ENCODE measurements at regions not wholly inside any gene's neighbourhood (a gene's known extent, or its start where the extent isn't known, plus 50 kb on each side); places are given as distances from the start of the nearest gene placed in this dataset.

- no peak overlapping the region for H2AFZ ChIP-seq (replicated peaks; ENCODE audit: low read length, poor library complexity)
- H3K14ac ChIP-seq (replicated peaks; ENCODE audit: low read depth, low read length), result no peak overlapping the region
- in situ Hi-C loops (cut with MboI; ENCODE audit: low sequenced_read_pairs), result no loop called here
- no peaks in the 10 kb centered on the region for H3K27me3 ChIP-seq (ENCODE audit: control insufficient read depth, insufficient read depth, low read length)
- no peak overlapping the region for H3K23ac ChIP-seq (ENCODE audit: low read depth, low read length)
- H4K8ac ChIP-seq (ENCODE audit: low read depth in 2 of 2, low read length in 2 of 2), result no peak overlapping the region
- H2AK5ac ChIP-seq (ENCODE audit: low read depth, low read length), result no peak overlapping the region
- no peak overlapping the region for H2BK20ac ChIP-seq (ENCODE audit: low read depth, low read length)
- H3K56ac ChIP-seq (ENCODE audit: extremely low read depth, insufficient read depth, low read length), result no peak overlapping the region
- no peak overlapping the region for H4K91ac ChIP-seq (ENCODE audit: insufficient read depth, low read depth, low read length)
- H3K9me3 ChIP-seq (ENCODE audit: control insufficient read depth, insufficient read depth, low read length), result no peaks in the 10 kb centered on the region
- no peaks in the 10 kb centered on the region for H4K20me1 ChIP-seq (ENCODE audit: insufficient read depth, low read length)
- intact Hi-C loops (cut with micrococcal nuclease), result no loop called here
- no CpG with 5 or more reads among the region's 2 CpGs for WGBS, 2 experiments (ENCODE audit: extremely low coverage in 2 of 2, insufficient read length in 1 of 2)
- H3K18ac ChIP-seq (ENCODE audit: low read depth, low read length), result no peak overlapping the region
- no peak overlapping the region for H3K4me2 ChIP-seq (ENCODE audit: low read depth, low read length)
- H2AK9ac ChIP-seq (replicated peaks; ENCODE audit: low read depth, low read length, poor library complexity), result no peak overlapping the region
- no peak overlapping the region for H3K4me3 ChIP-seq (ENCODE audit: insufficient read depth, low read depth, low read length)
- no TSS peak for BruUV-seq (replicated peaks)
- POLR2A ChIA-PET (ENCODE audit: unreplicated experiment), result no interaction called here
- H3K9ac ChIP-seq (ENCODE audit: low read depth, low read length), result no peak overlapping the region
- no peaks in the 10 kb centered on the region for H3K79me1 ChIP-seq (ENCODE audit: low read depth in 1 of 2, low read length in 2 of 2)
- DNase-seq, result no peak
- H3K9me1 ChIP-seq (ENCODE audit: insufficient read depth, low read length), result no peaks in the 10 kb centered on the region
- TF ChIP-seq ELK1 (IDR thresholded peaks at IDR 0.05; ENCODE audit: borderline replicate concordance, low read depth, low read length) (no peak), NFE2L2 (IDR thresholded peaks at IDR 0.05; ENCODE audit: low read depth, low read length) (no peak), RFX5 (IDR thresholded peaks at IDR 0.05; ENCODE audit: low read depth, low read length) (no peak), MAZ (IDR thresholded peaks at IDR 0.05; ENCODE audit: borderline replicate concordance, low read depth, low read length) (no peak), MXI1 (IDR thresholded peaks at IDR 0.05; ENCODE audit: borderline replicate concordance, low read depth, low read length) (no peak), FOS (IDR thresholded peaks at IDR 0.05; ENCODE audit: low read depth, low read length) (no peak), RAD21 (IDR thresholded peaks at IDR 0.05; ENCODE audit: low read length) (no peak), CEBPB (IDR thresholded peaks at IDR 0.05; ENCODE audit: low read depth, low read length) (no peak), USF2 (IDR thresholded peaks at IDR 0.05; ENCODE audit: low read depth, low read length) (no peak), CHD1 (IDR thresholded peaks at IDR 0.05; ENCODE audit: low read depth, low read length) (no peak), POLR2A (IDR thresholded peaks at IDR 0.05; ENCODE audit: low read depth, low read length) (no peak), SMC3 (IDR thresholded peaks at IDR 0.05; ENCODE audit: low read depth, low read length) (no peak), BHLHE40 (IDR thresholded peaks at IDR 0.05; ENCODE audit: low read depth, low read length) (no peak), CTCF (conservative IDR thresholded peaks at IDR 0.05; ENCODE audit: low read depth, low read length) (no peak), MAFK (IDR thresholded peaks at IDR 0.05; ENCODE audit: low read depth, low read length) (no peak), RCOR1 (IDR thresholded peaks at IDR 0.05; ENCODE audit: insufficient replicate concordance, low read length) (no peak)
- ATAC-seq (ENCODE audit: low read depth), result no peak
- no peak overlapping the region for H2BK5ac ChIP-seq (ENCODE audit: low read depth, low read length, poor library complexity, severe bottlenecking)
- no peaks in the 10 kb centered on the region for H3K36me3 ChIP-seq (ENCODE audit: control insufficient read depth, insufficient read depth, low read length)
- no peaks in the 10 kb centered on the region for H3K4me1 ChIP-seq (ENCODE audit: control insufficient read depth, insufficient read depth, low read length)
- H4K5ac ChIP-seq (ENCODE audit: low read depth, low read length), result no peak overlapping the region
- no peak overlapping the region for H3K4ac ChIP-seq (ENCODE audit: low read depth, low read length)
- CTCF ChIA-PET, result no interaction called here
- H2BK120ac ChIP-seq (ENCODE audit: low read depth, low read length), result no peak overlapping the region
- no peak overlapping the region for H3K27ac ChIP-seq (ENCODE audit: insufficient read depth, low read length)
- no peak overlapping the region for H2BK15ac ChIP-seq (ENCODE audit: low read depth, low read length)
- dilution Hi-C loops (cut with HindIII; ENCODE audit: low sequenced_read_pairs, unreplicated experiment), result no loop called here
These were observed 121.2 kb downstream of the DISP1 start for GRCh38 chr1:222936042-222936441.
